ENCODE measurements at regions not wholly inside any gene's neighbourhood (a gene's known extent, or its start where the extent isn't known, plus 50 kb on each side); places are given as distances from the start of the nearest gene placed in this dataset.

DNA sequence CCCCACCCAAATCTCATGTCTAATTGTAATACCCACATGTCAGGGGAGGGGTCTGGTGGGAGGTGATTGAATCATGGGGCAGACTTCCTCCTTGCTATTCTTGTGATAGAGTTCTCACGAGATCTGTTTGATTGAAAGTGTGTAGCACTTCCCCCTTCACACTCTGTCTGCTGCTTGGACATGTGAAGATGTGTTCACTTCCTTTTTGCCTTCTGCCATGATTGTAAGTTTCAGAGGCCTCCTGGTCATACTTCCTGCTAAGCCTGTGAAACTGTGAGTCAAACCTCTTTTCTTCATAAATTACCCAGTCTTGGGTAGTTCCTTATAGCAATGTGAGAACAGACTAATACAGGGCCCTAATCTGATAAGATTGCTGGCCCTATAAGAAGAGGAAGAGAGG, 1514.8 kb downstream of the RPA4 start:
- Histone ChIP-seq H4K20me1 (ENCODE audit: insufficient read depth, low read length) (no peaks in the 10 kb centered on the region), H3K4ac (ENCODE audit: low read depth, low read length) (no peak overlapping the region), H2BK20ac (ENCODE audit: low read depth, low read length) (no peak overlapping the region), H3K27ac (ENCODE audit: insufficient read depth, low read length) (no peak overlapping the region), H3K18ac (ENCODE audit: low read depth, low read length) (no peak overlapping the region), H4K8ac (ENCODE audit: low read depth in 2 of 2, low read length in 2 of 2) (no peak overlapping the region), H2AK5ac (ENCODE audit: low read depth, low read length) (no peak overlapping the region), H3K36me3 (ENCODE audit: control insufficient read depth, insufficient read depth, low read length) (no peaks in the 10 kb centered on the region), H4K91ac (ENCODE audit: insufficient read depth, low read depth, low read length) (no peak overlapping the region), H3K27me3 (ENCODE audit: control insufficient read depth, insufficient read depth, low read length) (no peaks in the 10 kb centered on the region), H4K5ac (ENCODE audit: low read depth, low read length) (no peak overlapping the region), H3K23ac (ENCODE audit: low read depth, low read length) (no peak overlapping the region), H2BK120ac (ENCODE audit: low read depth, low read length) (no peak overlapping the region), H3K9ac (ENCODE audit: low read depth, low read length) (no peak overlapping the region), H3K79me1 (ENCODE audit: low read depth in 1 of 2, low read length in 2 of 2) (no peaks in the 10 kb centered on the region), H2BK15ac (ENCODE audit: low read depth, low read length) (no peak overlapping the region), H3K9me3 (ENCODE audit: control insufficient read depth, insufficient read depth, low read length) (no peaks in the 10 kb centered on the region), H3K9me1 (ENCODE audit: insufficient read depth, low read length) (no peaks in the 10 kb centered on the region), H2AFZ (replicated peaks; ENCODE audit: low read length, poor library complexity) (no peak overlapping the region), H2BK5ac (ENCODE audit: low read depth, low read length, poor library complexity, severe bottlenecking) (no peak overlapping the region), H3K56ac (ENCODE audit: extremely low read depth, insufficient read depth, low read length) (no peak overlapping the region), H3K14ac (replicated peaks; ENCODE audit: low read depth, low read length) (no peak overlapping the region), H3K4me3 (ENCODE audit: insufficient read depth, low read depth, low read length) (no peak overlapping the region), H2AK9ac (replicated peaks; ENCODE audit: low read depth, low read length, poor library complexity) (no peak overlapping the region), H3K4me2 (ENCODE audit: low read depth, low read length) (no peak overlapping the region), H3K4me1 (ENCODE audit: control insufficient read depth, insufficient read depth, low read length) (no peaks in the 10 kb centered on the region)
- no peak for TF ChIP-seq POLR2A (IDR thresholded peaks at IDR 0.05; ENCODE audit: low read depth, low read length)
- TF ChIP-seq NFE2L2 (IDR thresholded peaks at IDR 0.05; ENCODE audit: low read depth, low read length) = no peak
- no peak for TF ChIP-seq RCOR1 (IDR thresholded peaks at IDR 0.05; ENCODE audit: insufficient replicate concordance, low read length)
- no peak for TF ChIP-seq MAZ (IDR thresholded peaks at IDR 0.05; ENCODE audit: borderline replicate concordance, low read depth, low read length)
- no peak for TF ChIP-seq MAFK (IDR thresholded peaks at IDR 0.05; ENCODE audit: low read depth, low read length)
- TF ChIP-seq RFX5 (IDR thresholded peaks at IDR 0.05; ENCODE audit: low read depth, low read length) = no peak
- TF ChIP-seq FOS (IDR thresholded peaks at IDR 0.05; ENCODE audit: low read depth, low read length) = no peak
- TF ChIP-seq BHLHE40 (IDR thresholded peaks at IDR 0.05; ENCODE audit: low read depth, low read length) = no peak
- TF ChIP-seq, protein P1, sequence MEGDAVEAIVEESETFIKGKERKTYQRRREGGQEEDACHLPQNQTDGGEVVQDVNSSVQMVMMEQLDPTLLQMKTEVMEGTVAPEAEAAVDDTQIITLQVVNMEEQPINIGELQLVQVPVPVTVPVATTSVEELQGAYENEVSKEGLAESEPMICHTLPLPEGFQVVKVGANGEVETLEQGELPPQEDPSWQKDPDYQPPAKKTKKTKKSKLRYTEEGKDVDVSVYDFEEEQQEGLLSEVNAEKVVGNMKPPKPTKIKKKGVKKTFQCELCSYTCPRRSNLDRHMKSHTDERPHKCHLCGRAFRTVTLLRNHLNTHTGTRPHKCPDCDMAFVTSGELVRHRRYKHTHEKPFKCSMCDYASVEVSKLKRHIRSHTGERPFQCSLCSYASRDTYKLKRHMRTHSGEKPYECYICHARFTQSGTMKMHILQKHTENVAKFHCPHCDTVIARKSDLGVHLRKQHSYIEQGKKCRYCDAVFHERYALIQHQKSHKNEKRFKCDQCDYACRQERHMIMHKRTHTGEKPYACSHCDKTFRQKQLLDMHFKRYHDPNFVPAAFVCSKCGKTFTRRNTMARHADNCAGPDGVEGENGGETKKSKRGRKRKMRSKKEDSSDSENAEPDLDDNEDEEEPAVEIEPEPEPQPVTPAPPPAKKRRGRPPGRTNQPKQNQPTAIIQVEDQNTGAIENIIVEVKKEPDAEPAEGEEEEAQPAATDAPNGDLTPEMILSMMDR (conservative IDR thresholded peaks at IDR 0.05; ENCODE audit: low read depth, low read length) = no peak
- TF ChIP-seq, protein P2, sequence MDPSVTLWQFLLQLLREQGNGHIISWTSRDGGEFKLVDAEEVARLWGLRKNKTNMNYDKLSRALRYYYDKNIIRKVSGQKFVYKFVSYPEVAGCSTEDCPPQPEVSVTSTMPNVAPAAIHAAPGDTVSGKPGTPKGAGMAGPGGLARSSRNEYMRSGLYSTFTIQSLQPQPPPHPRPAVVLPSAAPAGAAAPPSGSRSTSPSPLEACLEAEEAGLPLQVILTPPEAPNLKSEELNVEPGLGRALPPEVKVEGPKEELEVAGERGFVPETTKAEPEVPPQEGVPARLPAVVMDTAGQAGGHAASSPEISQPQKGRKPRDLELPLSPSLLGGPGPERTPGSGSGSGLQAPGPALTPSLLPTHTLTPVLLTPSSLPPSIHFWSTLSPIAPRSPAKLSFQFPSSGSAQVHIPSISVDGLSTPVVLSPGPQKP (IDR thresholded peaks at IDR 0.05; ENCODE audit: borderline replicate concordance, low read depth, low read length) = no peak
- no peak for TF ChIP-seq CHD1 (IDR thresholded peaks at IDR 0.05; ENCODE audit: low read depth, low read length)
- TF ChIP-seq SMC3 (IDR thresholded peaks at IDR 0.05; ENCODE audit: low read depth, low read length) = no peak
- WGBS, 2 experiments (ENCODE audit: extremely low coverage in 2 of 2, insufficient read length in 1 of 2) = no CpG with 5 or more reads among the region's 1 CpG
- no TSS peak for BruUV-seq (replicated peaks)
- ATAC-seq (ENCODE audit: low read depth) (no peak), DNase-seq (no peak)
- in situ Hi-C loops (cut with MboI; ENCODE audit: low sequenced_read_pairs) = no loop called here
- ChIA-PET CTCF (no interaction called here), POLR2A (ENCODE audit: unreplicated experiment) (no interaction called here)
- dilution Hi-C loops (cut with HindIII; ENCODE audit: low sequenced_read_pairs, unreplicated experiment) = no loop called here
- intact Hi-C loops (cut with micrococcal nuclease) = no loop called here
